ENCODE measurements at regions not wholly inside any gene's neighbourhood (a gene's known extent, or its start where the extent isn't known, plus 50 kb on each side); places are given as distances from the start of the nearest gene placed in this dataset.

- no peak overlapping the region for H3K9ac ChIP-seq (replicated peaks in 1 of 4; ENCODE audit: extremely low read depth in 1 of 4, low read depth in 3 of 4, low read length in 3 of 4)
- FAIRE-seq (peak; percentile 52), DNase-seq (ENCODE audit: low read depth in 1 of 2, low spot score in 2 of 2) (no peak)
- H3K4me2 ChIP-seq (ENCODE audit: insufficient read depth in 1 of 2, low read depth in 2 of 2, low read length in 2 of 2) = no peak overlapping the region
- H3K23me2 ChIP-seq (ENCODE audit: low read depth, low read length) = no peaks in the 10 kb centered on the region
- H4K91ac ChIP-seq (replicated peaks; ENCODE audit: insufficient read length, low read length) = no peak overlapping the region
- H3K9me3 ChIP-seq (ENCODE audit: insufficient read depth in 2 of 2, low read depth in 1 of 2, low read length in 1 of 2) = no peaks in the 10 kb centered on the region
- H3K27me3 ChIP-seq (replicated peaks in 1 of 4; ENCODE audit: control insufficient read depth in 3 of 4, extremely low read depth in 1 of 4, insufficient read depth in 3 of 4, low read length in 3 of 4) = no peaks in the 10 kb centered on the region
- H2BK20ac ChIP-seq (ENCODE audit: low read length) = no peak overlapping the region
- H3K18ac ChIP-seq (ENCODE audit: extremely low read depth, low read length) = no peak overlapping the region
- no peak overlapping the region for H4K8ac ChIP-seq (ENCODE audit: extremely low read depth, insufficient read depth, low read length)
- no peak overlapping the region for H3K23ac ChIP-seq (ENCODE audit: insufficient read length)
- ChIA-PET POLR2A (ENCODE audit: partially characterized antibody) (no interaction called here), CTCF (ENCODE audit: partially characterized antibody) (no interaction called here)
- no peak overlapping the region for H2AK5ac ChIP-seq (ENCODE audit: low read depth, low read length)
- H4K5ac ChIP-seq (ENCODE audit: insufficient read length, low read depth, low read length) = no peak overlapping the region
- no peaks in the 10 kb centered on the region for H3K36me3 ChIP-seq (ENCODE audit: control insufficient read depth in 2 of 4, insufficient read depth in 4 of 4, low read length in 3 of 4)
- H4K20me1 ChIP-seq (replicated peaks in 1 of 2; ENCODE audit: control insufficient read depth in 1 of 2, insufficient read depth in 2 of 2, low read length in 2 of 2) = no peaks in the 10 kb centered on the region
- TF ChIP-seq CTBP2 (IDR thresholded peaks at IDR 0.05; ENCODE audit: borderline replicate concordance, insufficient read depth, insufficient read length, low read length) (no peak), RFX5 (IDR thresholded peaks at IDR 0.05; ENCODE audit: borderline replicate concordance, low read depth, low read length) (no peak), TAF1 (IDR thresholded peaks at IDR 0.05; ENCODE audit: low read depth, low read length) (no peak), JUND (IDR thresholded peaks at IDR 0.05; ENCODE audit: low read length) (no peak), CBX8 (IDR thresholded peaks at IDR 0.05; ENCODE audit: borderline replicate concordance, low read depth, low read length) (no peak), POLR2AphosphoS5 (IDR thresholded peaks at IDR 0.05; ENCODE audit: low read depth, low read length) (no peak), ATF3 (IDR thresholded peaks at IDR 0.05; ENCODE audit: insufficient read depth, low read depth, low read length) (no peak)
- H2AFZ ChIP-seq (ENCODE audit: low read length) = no peak overlapping the region
- H3K4me3 ChIP-seq (ENCODE audit: extremely low read depth in 1 of 4, insufficient read depth in 2 of 4, low read depth in 3 of 4, low read length in 4 of 4) = no peak overlapping the region
- H3K79me1 ChIP-seq (ENCODE audit: low read depth, low read length) = no peaks in the 10 kb centered on the region
- H2BK120ac ChIP-seq (replicated peaks; ENCODE audit: low read depth, low read length) = no peak overlapping the region
- 89% methylated on average over 4 of the region's 4 CpGs; no CpG with 5 or more reads in 1 of the 2 experiments for WGBS, 2 experiments (ENCODE audit: extremely low coverage in 1 of 2, insufficient coverage in 1 of 2, insufficient read length in 1 of 2, insufficient replicate concordance in 2 of 2, low coverage in 1 of 2, low lambda C conversion rate in 2 of 2, missing lambda C conversion rate in 1 of 2)
- H3K14ac ChIP-seq (ENCODE audit: insufficient read length) = no peak overlapping the region
- no peak overlapping the region for H3K4ac ChIP-seq (replicated peaks; ENCODE audit: insufficient read length, low read depth, low read length)
- no peak overlapping the region for H2BK15ac ChIP-seq (ENCODE audit: low read length)
- no peaks in the 10 kb centered on the region for H3K4me1 ChIP-seq (replicated peaks in 1 of 4; ENCODE audit: control insufficient read depth in 3 of 4, insufficient read depth in 4 of 4, low read length in 3 of 4)
- no peak overlapping the region for H2BK12ac ChIP-seq (ENCODE audit: low read depth, low read length)
- H2BK5ac ChIP-seq (ENCODE audit: low read depth, low read length) = no peak overlapping the region
- no peaks in the 10 kb centered on the region for H3K79me2 ChIP-seq (ENCODE audit: control insufficient read depth in 1 of 2, insufficient read depth in 2 of 2, low read length in 2 of 2)
- no peak overlapping the region for H3K56ac ChIP-seq (replicated peaks; ENCODE audit: insufficient read length, low read depth, low read length)
- no peak overlapping the region for H3K27ac ChIP-seq (ENCODE audit: low read depth, low read length)
Measured at GRCh38 chrX:118261151-118261550, 84.8 kb upstream of the WDR44 start.

Measured in H1 (cell line).